ENCODE measurements at regions not wholly inside any gene's neighbourhood (a gene's known extent, or its start where the extent isn't known, plus 50 kb on each side); places are given as distances from the start of the nearest gene placed in this dataset.

- no peak for DNase-seq
- TF ChIP-seq, protein P1, sequence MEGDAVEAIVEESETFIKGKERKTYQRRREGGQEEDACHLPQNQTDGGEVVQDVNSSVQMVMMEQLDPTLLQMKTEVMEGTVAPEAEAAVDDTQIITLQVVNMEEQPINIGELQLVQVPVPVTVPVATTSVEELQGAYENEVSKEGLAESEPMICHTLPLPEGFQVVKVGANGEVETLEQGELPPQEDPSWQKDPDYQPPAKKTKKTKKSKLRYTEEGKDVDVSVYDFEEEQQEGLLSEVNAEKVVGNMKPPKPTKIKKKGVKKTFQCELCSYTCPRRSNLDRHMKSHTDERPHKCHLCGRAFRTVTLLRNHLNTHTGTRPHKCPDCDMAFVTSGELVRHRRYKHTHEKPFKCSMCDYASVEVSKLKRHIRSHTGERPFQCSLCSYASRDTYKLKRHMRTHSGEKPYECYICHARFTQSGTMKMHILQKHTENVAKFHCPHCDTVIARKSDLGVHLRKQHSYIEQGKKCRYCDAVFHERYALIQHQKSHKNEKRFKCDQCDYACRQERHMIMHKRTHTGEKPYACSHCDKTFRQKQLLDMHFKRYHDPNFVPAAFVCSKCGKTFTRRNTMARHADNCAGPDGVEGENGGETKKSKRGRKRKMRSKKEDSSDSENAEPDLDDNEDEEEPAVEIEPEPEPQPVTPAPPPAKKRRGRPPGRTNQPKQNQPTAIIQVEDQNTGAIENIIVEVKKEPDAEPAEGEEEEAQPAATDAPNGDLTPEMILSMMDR (conservative IDR thresholded peaks at IDR 0.05), result no peak
- H3K27me3 Mint-ChIP-seq (ENCODE audit: insufficient read depth), result no peaks in the 10 kb centered on the region
- no peaks in the 10 kb centered on the region for H3K4me1 Mint-ChIP-seq
- H3K27me3 ChIP-seq (ENCODE audit: control insufficient read depth, insufficient read depth, low read length, poor library complexity, severe bottlenecking), result no peaks in the 10 kb centered on the region
- no peak overlapping the region for H3K27ac ChIP-seq (ENCODE audit: low read depth, low read length)
- no peaks in the 10 kb centered on the region for H3K4me1 ChIP-seq (ENCODE audit: control insufficient read depth, insufficient read depth, low read length)
- 89 to 91% methylated on average over 14 to 28 of the region's 28 CpGs for WGBS, 2 experiments (ENCODE audit: insufficient coverage in 1 of 2, insufficient read length in 1 of 2)
- no peaks in the 10 kb centered on the region for H3K36me3 ChIP-seq (ENCODE audit: control insufficient read depth, insufficient read depth, low read length)
- no peak overlapping the region for H3K27ac Mint-ChIP-seq
- peaks cover 2% of the 10 kb centered on the region for H3K36me3 Mint-ChIP-seq (ENCODE audit: low read depth)
- H3K4me3 ChIP-seq (ENCODE audit: low read length), result no peak overlapping the region
- no peak overlapping the region for H3K4me3 Mint-ChIP-seq
- no peaks in the 10 kb centered on the region for H3K9me3 Mint-ChIP-seq
- H3K9me3 ChIP-seq (ENCODE audit: control insufficient read depth, low read length), result no peaks in the 10 kb centered on the region
- H3K9ac ChIP-seq (ENCODE audit: extremely low read depth, low read length, poor library complexity, severe bottlenecking), result no peak overlapping the region
These were observed 55.9 kb upstream of the ZNF469 start for GRCh38 chr16:88326611-88327485.

- Mint-ChIP-seq H3K4me3 (no peak overlapping the region), H3K9me3 (no peaks in the 10 kb centered on the region), H3K27ac (no peak overlapping the region), H3K36me3 (ENCODE audit: low read depth) (peaks cover 2% of the 10 kb centered on the region), H3K27me3 (ENCODE audit: insufficient read depth) (no peaks in the 10 kb centered on the region), H3K4me1 (no peaks in the 10 kb centered on the region)
- H3K4me3 ChIP-seq (ENCODE audit: low read length), result no peak overlapping the region
- DNase-seq, result no peak
- H3K27me3 ChIP-seq (ENCODE audit: control insufficient read depth, insufficient read depth, low read length, poor library complexity, severe bottlenecking), result no peaks in the 10 kb centered on the region
- 94 to 95% methylated on average over 23 to 36 of the region's 36 CpGs for whole genome bisulfite sequencing, 2 experiments (ENCODE audit: insufficient coverage in 1 of 2, insufficient read length in 1 of 2)
- no peaks in the 10 kb centered on the region for H3K4me1 ChIP-seq (ENCODE audit: control insufficient read depth, insufficient read depth, low read length)
- H3K9me3 ChIP-seq (ENCODE audit: control insufficient read depth, low read length), result no peaks in the 10 kb centered on the region
- no peaks in the 10 kb centered on the region for H3K36me3 ChIP-seq (ENCODE audit: control insufficient read depth, insufficient read depth, low read length)
- no peak overlapping the region for H3K9ac ChIP-seq (ENCODE audit: extremely low read depth, low read length, poor library complexity, severe bottlenecking)
- no peak overlapping the region for H3K27ac ChIP-seq (ENCODE audit: low read depth, low read length)
- TF ChIP-seq, protein P1 (conservative IDR thresholded peaks at IDR 0.05), result no peak
These were observed 55.0 kb upstream of the ZNF469 start for GRCh38 chr16:88327561-88328312.

- Mint-ChIP-seq H3K4me1 (no peaks in the 10 kb centered on the region), H3K27ac (no peak overlapping the region), H3K36me3 (ENCODE audit: low read depth) (peaks cover 2% of the 10 kb centered on the region), H3K27me3 (ENCODE audit: insufficient read depth) (no peaks in the 10 kb centered on the region), H3K9me3 (no peaks in the 10 kb centered on the region), H3K4me3 (no peak overlapping the region)
- H3K9ac ChIP-seq (ENCODE audit: extremely low read depth, low read length, poor library complexity, severe bottlenecking), result no peak overlapping the region
- 94 to 95% methylated on average over 19 to 22 of the region's 22 CpGs for WGBS, 2 experiments (ENCODE audit: insufficient coverage in 1 of 2, insufficient read length in 1 of 2)
- DNase-seq, result no peak
- H3K36me3 ChIP-seq (ENCODE audit: control insufficient read depth, insufficient read depth, low read length), result no peaks in the 10 kb centered on the region
- no peak overlapping the region for H3K4me3 ChIP-seq (ENCODE audit: low read length)
- no peaks in the 10 kb centered on the region for H3K9me3 ChIP-seq (ENCODE audit: control insufficient read depth, low read length)
- no peaks in the 10 kb centered on the region for H3K27me3 ChIP-seq (ENCODE audit: control insufficient read depth, insufficient read depth, low read length, poor library complexity, severe bottlenecking)
- H3K4me1 ChIP-seq (ENCODE audit: control insufficient read depth, insufficient read depth, low read length), result no peaks in the 10 kb centered on the region
- TF ChIP-seq, protein P1 (conservative IDR thresholded peaks at IDR 0.05), result no peak
- H3K27ac ChIP-seq (ENCODE audit: low read depth, low read length), result no peak overlapping the region
These were observed 54.3 kb upstream of the ZNF469 start for GRCh38 chr16:88328313-88328980.
